ENCODE measurements at regions not wholly inside any gene's neighbourhood (a gene's known extent, or its start where the extent isn't known, plus 50 kb on each side); places are given as distances from the start of the nearest gene placed in this dataset.
"Not testable (repeated sequence)": the region's sequence is repeated elsewhere in the genome, so short reads cannot be mapped to it uniquely, and the experiment has no call there.

DNA sequence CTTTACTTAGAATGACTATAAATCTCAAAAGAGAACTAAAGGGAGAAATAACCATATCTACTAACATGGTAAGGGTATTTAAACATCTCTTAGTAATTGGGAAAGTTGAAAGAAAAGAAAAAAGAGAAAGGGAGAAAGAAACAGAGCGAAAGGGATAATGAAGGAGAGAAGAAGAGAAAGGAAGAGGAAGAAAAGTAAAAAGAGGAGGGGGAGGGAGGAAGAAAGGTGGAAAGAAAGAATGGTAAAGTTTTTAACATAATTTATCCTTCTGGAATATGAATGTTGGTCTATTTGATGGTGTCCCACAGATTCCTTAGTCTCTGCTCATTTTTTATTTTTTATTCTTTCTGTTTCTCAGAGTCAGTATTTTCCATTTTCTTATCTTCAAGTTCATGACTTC, 202.7 kb downstream of the ZNF92 start:
- not testable (repeated sequence) for H3K27me3 ChIP-seq (ENCODE audit: low read depth)

DNA sequence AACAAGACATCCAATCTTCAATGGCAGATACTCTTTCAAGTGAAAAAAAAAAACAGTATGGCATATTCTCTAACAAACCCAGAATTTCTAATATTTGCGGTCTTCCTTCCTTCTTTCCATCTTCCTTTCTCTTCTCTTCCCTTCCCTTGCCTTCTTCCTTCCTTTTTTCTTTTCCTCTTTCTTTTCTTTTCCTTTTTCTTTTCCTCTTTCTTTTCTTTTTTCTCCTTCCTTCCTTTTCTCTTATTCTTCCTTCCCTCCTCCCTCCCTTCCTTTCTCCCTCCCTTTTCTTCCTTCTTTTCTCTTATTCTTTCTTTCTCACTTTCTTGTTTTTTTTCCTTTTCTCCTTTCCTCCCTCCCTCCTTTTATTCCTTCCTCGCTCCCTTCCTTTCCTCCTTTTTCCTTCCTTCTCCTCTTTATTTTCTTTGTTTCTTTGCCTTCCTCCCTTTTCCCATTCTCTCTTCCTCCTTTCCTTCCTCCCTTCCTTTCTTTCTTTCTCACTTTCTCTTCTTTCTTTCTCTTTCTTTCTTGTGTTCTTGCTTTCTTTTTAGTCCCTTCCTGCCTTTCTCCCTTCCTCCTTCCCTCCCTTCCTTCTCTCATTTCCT, 209.0 kb downstream of the ZNF92 start:
- DNase-seq; H3K9me3 ChIP-seq (replicated peaks); H3K27ac ChIP-seq (replicated peaks); H3K27me3 ChIP-seq (ENCODE audit: low read depth); H3K36me3 ChIP-seq; intact Hi-C loops (cut with micrococcal nuclease); H3K4me3 ChIP-seq; H3K4me1 ChIP-seq: not testable (repeated sequence)

More for the DNA sequence above, 202.7 kb downstream of the ZNF92 start:
- intact Hi-C loops (cut with micrococcal nuclease); DNase-seq; H3K9me3 ChIP-seq (replicated peaks); H3K36me3 ChIP-seq; H3K4me3 ChIP-seq; H3K4me1 ChIP-seq; H3K27ac ChIP-seq (replicated peaks): not testable (repeated sequence)

DNA sequence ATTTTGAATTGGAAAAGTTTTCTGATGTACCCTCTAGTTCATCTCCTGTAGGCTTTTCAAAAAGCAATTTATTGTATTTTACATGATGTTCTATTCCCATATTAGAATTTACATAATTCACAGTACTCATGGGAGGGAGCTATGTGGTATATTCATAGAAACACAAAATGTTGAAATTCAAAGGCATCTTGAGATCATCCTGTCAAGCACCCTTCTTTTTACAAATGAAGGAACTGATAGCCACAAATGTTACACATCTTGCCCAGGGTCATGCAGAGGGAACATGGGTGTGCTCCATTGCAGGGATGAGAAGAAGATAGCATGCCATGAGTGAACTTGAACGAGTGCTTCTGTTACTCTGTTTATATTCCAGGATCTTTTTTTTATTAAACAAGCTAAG, 228.8 kb downstream of the ZNF92 start:
- not testable (repeated sequence) for DNase-seq; H3K27ac ChIP-seq (replicated peaks)

DNA sequence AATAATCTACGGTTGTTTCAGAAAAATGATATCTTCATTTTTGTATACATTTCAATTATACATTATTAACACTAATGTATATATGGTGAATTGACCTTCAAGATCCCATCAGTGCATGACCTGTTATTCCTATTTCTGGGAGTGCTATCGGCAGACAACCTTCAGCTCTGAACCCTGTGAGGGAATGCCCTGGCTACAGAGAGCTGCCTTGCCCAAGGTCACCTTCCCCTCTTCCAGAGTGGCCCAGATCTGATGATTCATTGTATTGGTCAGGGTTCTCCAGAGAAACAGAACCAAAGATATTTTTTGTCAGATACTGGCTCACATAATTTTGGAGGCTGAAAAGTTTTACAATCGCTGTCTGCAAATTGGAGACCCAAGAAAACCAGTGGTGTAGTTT, 235.5 kb downstream of the ZNF92 start:
- intact Hi-C loops (cut with micrococcal nuclease): no loop called here
- TF ChIP-seq, protein P1, sequence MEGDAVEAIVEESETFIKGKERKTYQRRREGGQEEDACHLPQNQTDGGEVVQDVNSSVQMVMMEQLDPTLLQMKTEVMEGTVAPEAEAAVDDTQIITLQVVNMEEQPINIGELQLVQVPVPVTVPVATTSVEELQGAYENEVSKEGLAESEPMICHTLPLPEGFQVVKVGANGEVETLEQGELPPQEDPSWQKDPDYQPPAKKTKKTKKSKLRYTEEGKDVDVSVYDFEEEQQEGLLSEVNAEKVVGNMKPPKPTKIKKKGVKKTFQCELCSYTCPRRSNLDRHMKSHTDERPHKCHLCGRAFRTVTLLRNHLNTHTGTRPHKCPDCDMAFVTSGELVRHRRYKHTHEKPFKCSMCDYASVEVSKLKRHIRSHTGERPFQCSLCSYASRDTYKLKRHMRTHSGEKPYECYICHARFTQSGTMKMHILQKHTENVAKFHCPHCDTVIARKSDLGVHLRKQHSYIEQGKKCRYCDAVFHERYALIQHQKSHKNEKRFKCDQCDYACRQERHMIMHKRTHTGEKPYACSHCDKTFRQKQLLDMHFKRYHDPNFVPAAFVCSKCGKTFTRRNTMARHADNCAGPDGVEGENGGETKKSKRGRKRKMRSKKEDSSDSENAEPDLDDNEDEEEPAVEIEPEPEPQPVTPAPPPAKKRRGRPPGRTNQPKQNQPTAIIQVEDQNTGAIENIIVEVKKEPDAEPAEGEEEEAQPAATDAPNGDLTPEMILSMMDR (IDR thresholded peaks at IDR 0.05; ENCODE audit: borderline replicate concordance): no peak
- Histone ChIP-seq H3K27ac (replicated peaks) (no peak overlapping the region), H3K4me1 (no peaks in the 10 kb centered on the region), H3K9me3 (replicated peaks) (no peaks in the 10 kb centered on the region), H3K36me3 (no peaks in the 10 kb centered on the region), H3K27me3 (ENCODE audit: low read depth) (peaks cover 56% of the 10 kb centered on the region), H3K4me3 (no peak overlapping the region)
- no peak for DNase-seq

More for the DNA sequence above, 228.8 kb downstream of the ZNF92 start:
- H3K4me3 ChIP-seq; intact Hi-C loops (cut with micrococcal nuclease); H3K4me1 ChIP-seq; H3K9me3 ChIP-seq (replicated peaks); H3K36me3 ChIP-seq: not testable (repeated sequence)
- peaks cover 49% of the 10 kb centered on the region for H3K27me3 ChIP-seq (ENCODE audit: low read depth)

DNA sequence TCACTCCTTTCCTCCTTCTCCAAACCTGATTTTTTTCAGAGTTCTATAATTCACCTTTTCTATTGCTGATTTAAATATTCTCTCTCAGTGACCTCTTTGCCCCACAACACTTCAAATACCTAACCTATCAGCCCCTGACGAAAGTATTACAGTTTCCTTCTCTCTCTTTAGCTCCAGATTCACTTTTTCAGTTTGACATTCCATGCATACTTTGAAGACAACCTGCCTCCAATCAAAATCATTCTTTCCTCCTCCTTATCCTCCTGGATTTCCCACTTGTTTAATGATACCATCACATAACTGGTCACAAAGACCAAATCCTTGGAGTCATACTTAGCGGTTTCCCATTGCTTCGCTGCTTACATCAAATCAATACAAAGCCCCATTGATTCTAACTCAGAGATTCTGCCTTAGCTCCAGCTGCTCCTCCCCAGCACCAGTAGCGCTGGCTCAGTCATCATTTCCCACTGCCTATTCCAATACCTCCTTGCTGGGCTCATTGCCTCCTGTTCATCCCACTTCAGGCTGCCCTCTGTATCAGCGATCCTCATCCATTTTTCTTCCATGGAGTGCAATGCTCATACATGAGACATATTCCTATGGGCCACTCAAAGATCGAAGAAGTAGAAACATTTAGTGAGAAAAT, 240.1 kb downstream of the ZNF92 start:
- H3K27ac ChIP-seq (replicated peaks); H3K4me3 ChIP-seq; H3K9me3 ChIP-seq (replicated peaks); DNase-seq; intact Hi-C loops (cut with micrococcal nuclease); H3K36me3 ChIP-seq; H3K4me1 ChIP-seq: not testable (repeated sequence)
- peaks cover 66% of the 10 kb centered on the region for H3K27me3 ChIP-seq (ENCODE audit: low read depth)

DNA sequence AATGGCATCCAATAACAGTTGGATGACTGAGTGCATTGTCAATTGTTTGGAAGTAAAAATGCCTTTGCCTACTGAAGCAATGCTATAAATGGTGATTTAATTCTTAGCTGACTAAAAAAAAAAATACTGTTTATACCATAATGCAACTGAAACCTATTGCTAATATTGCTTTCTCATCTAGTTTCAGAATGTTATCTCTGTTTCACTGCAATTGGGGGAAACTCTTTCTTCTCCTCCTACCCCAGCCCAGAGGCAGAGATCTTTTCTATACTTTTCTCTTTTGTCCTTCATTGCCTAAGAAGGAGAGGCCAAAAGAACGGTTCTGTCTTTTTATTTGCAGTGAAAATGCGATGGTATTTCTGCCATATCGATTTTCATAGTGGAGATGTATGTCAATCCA, 242.5 kb downstream of the ZNF92 start:
- intact Hi-C loops (cut with micrococcal nuclease); H3K27ac ChIP-seq (replicated peaks); H3K4me3 ChIP-seq; H3K36me3 ChIP-seq; H3K4me1 ChIP-seq; H3K9me3 ChIP-seq (replicated peaks); DNase-seq: not testable (repeated sequence)
- H3K27me3 ChIP-seq (ENCODE audit: low read depth): peaks cover 73% of the 10 kb centered on the region

DNA sequence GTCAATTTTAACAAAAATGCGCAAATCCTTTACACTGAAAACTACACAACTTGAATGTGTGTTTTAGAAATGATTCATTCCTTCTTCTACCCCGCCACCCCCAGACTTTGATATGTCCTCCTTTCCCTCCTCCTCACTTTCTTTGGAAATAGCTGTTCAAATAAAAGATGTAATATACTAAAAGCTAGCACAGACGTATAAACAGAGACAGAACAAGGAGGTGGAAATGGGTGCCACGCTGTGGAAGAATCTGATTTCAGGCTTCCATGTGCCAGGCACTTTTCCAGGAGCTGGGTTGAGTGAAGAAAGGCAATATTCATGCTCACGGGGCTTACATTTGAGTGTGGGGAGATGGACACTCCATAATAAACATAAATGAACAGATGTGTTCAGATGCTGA, 246.6 kb downstream of the ZNF92 start:
- DNase-seq; intact Hi-C loops (cut with micrococcal nuclease): not testable (repeated sequence)

DNA sequence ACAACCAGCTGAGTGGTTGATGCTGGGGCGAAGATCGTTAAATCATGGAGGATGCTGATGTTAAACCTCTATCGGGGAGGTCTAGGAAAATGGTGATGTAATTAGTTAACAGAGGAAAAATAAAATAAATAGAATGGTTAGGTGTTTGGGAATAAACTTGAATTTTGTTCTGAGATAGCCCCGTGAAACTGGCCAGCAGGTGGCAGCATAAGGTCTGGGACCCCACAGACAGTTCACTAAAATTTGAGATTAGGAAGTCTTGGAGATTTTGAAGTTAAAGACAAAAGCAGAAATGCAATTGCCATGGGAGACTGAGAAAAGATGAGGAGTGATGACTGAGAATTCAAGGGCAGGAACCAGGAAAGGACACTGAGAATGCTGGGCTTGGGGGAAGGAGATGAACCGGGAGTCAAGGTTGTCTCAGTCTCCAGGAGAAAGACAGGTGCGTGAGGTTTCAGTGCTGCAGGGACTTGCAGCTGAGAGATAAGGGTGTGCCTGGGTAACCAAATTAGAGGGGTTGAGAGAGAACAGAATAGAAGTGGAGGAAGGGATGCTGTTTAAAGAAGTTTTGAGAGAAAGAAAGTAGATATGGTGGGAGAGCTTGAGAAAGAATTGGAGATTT, 248.0 kb downstream of the ZNF92 start:
- TF ChIP-seq, protein P1 (IDR thresholded peaks at IDR 0.05; ENCODE audit: borderline replicate concordance): peak; percentile 66
- not testable (repeated sequence) for H3K9me3 ChIP-seq (replicated peaks)
- H3K27me3 ChIP-seq (ENCODE audit: low read depth): peaks cover 93% of the 10 kb centered on the region

More for the DNA sequence above, 246.6 kb downstream of the ZNF92 start:
- not testable (repeated sequence) for H3K4me1 ChIP-seq; H3K36me3 ChIP-seq; H3K9me3 ChIP-seq (replicated peaks); H3K27ac ChIP-seq (replicated peaks); H3K4me3 ChIP-seq
- peaks cover 94% of the 10 kb centered on the region for H3K27me3 ChIP-seq (ENCODE audit: low read depth)

DNA sequence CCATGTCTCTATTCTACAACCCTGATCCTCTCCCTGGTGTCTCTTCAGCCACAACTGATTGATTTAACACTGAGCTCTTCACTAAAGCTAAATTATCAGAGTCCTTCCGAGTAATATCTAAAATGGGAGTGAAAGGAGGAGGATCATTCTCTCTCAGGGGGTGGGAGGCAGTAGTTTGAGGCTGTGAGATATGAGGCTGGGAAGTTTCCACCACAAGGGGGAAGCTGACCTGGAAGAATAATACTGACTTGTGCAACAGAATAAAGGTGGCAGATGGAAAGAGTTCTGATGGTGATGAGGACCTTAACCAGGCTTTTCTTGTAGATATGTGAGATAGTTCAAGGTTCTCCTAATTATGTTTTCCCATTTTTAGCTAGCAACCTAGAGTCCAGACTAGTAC, 241.6 kb upstream of the VKORC1L1 start:
- H3K4me3 ChIP-seq; DNase-seq; H3K27ac ChIP-seq (replicated peaks); H3K36me3 ChIP-seq; intact Hi-C loops (cut with micrococcal nuclease); H3K4me1 ChIP-seq; H3K9me3 ChIP-seq (replicated peaks): not testable (repeated sequence)
- peaks cover 24% of the 10 kb centered on the region for H3K27me3 ChIP-seq (ENCODE audit: low read depth)

More for the DNA sequence above, 248.0 kb downstream of the ZNF92 start:
- H3K27ac ChIP-seq (replicated peaks); H3K4me1 ChIP-seq; H3K36me3 ChIP-seq; H3K4me3 ChIP-seq; intact Hi-C loops (cut with micrococcal nuclease): not testable (repeated sequence)
- DNase-seq: peak; percentile 18

DNA sequence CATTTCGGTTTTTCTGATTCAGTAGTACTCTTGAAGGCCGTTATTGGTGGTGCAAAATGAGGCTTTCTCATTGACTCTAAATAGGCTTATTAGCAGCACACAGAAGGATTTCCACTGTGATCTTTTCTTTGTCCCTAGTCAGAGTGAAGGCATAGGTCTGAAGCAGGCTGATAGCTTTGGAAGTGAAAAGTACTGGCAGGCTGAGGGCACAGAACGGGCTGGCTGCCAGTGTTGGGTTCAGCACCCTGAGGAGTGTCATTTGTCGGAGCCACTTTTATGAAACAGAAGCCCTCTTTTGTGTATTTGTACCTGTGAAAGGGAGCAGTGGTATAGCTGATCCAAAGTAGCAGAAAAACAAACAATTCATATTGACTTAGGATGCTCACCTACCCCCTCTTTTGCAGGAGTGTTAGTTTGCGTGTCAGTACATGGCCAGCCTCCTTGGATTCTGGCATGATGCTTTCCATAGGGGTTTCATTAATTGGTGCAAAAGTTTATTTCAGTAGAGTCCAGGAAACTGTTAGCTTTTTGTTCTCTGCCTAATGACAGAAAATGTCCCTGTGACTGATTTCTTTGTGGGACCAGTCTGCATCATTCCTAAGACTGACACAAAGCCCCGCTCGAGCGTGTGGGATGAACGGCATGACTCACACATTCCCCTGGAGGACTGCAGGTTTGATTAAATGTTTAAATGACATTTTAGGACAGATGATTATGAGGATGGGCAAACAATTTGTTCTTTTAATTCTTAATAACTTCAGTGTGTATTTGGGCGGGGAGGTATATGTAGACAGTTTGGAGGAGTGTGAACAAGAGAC, 239.1 kb upstream of the VKORC1L1 start:
- H3K27ac ChIP-seq (replicated peaks); H3K4me1 ChIP-seq; intact Hi-C loops (cut with micrococcal nuclease); DNase-seq; H3K9me3 ChIP-seq (replicated peaks); H3K4me3 ChIP-seq; H3K27me3 ChIP-seq (ENCODE audit: low read depth); H3K36me3 ChIP-seq: not testable (repeated sequence)

DNA sequence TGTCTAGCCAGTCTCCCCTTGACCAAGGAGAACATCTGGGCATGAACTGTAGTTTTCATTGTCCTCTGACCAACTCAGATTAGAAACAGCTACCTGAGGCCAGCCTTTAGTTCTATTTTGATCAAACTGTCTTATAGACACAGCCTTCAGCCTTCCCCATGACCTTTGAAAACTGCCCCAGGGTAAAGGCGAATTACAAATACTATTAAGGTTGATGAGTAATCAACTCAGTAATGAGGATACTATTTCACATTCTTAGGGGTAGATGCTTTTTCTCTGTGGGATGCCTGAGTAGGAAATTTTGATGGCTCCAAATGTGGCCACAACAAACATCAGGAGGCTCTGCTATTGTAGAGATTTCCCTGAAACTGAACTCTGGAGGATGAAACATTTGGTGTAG, 234.0 kb upstream of the VKORC1L1 start:
- H3K9me3 ChIP-seq (replicated peaks); H3K27me3 ChIP-seq (ENCODE audit: low read depth); H3K27ac ChIP-seq (replicated peaks); H3K4me3 ChIP-seq; H3K36me3 ChIP-seq; H3K4me1 ChIP-seq; intact Hi-C loops (cut with micrococcal nuclease); DNase-seq: not testable (repeated sequence)
